Loucy (cell line): ENCODE measurements at regions not wholly inside any gene's neighbourhood (a gene's known extent, or its start where the extent isn't known, plus 50 kb on each side); places are given as distances from the start of the nearest gene placed in this dataset.

Experiments used
- EZH2phosphoT487 ChIP-seq: fragments of 200-600 bp; IDR thresholded peaks from 2 replicates; pipeline ENCODE4 v1.6.1; 2018; ENCODE audit warnings: antibody characterized with exemption, mild to moderate bottlenecking, moderate library complexity, borderline replicate concordance
- TF ChIP-seq, protein P1 (sequence below): fragments of 200-600 bp; sonication (generic); conservative IDR thresholded peaks from 2 replicates; pipeline ENCODE4 v1.5.1; 2014; ENCODE audit warnings: mild to moderate bottlenecking, antibody characterized with exemption, low read length

DNA sequence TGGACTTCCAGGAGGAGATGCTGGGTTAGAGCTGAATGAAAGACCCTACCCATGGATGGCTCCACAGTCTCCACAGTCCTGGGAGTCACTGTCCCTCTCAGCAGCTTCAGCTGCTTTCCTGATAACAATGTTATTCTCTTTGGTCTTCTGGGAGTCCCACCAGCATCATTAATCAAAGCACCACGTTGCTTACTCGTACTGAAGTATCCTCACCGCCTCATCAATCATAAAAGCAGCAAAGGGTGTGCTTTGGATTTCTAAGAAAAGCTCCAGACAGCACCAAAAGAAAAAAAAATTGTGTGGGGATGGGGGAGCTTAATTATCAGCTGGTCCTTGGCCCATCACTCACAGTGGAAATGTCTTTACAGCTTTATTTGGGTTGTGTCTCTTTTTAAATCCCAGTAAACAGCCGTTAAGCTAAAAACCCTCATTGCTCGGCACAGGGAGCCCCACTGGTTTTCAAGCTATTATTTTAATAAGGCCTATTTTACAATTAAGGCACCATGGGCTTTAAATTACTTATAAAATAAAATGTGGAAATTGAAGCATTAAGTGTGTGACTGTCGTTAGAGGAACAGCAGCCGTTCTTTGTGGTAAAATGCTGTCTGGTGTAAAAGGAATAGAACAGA is 538.0 kb downstream of the EBF1 start:
- TF ChIP-seq, protein P1, sequence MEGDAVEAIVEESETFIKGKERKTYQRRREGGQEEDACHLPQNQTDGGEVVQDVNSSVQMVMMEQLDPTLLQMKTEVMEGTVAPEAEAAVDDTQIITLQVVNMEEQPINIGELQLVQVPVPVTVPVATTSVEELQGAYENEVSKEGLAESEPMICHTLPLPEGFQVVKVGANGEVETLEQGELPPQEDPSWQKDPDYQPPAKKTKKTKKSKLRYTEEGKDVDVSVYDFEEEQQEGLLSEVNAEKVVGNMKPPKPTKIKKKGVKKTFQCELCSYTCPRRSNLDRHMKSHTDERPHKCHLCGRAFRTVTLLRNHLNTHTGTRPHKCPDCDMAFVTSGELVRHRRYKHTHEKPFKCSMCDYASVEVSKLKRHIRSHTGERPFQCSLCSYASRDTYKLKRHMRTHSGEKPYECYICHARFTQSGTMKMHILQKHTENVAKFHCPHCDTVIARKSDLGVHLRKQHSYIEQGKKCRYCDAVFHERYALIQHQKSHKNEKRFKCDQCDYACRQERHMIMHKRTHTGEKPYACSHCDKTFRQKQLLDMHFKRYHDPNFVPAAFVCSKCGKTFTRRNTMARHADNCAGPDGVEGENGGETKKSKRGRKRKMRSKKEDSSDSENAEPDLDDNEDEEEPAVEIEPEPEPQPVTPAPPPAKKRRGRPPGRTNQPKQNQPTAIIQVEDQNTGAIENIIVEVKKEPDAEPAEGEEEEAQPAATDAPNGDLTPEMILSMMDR = no peak
- no peak for TF ChIP-seq EZH2phosphoT487
